Pons (tissue), 1 donor: ENCODE measurements at regions not wholly inside any gene's neighbourhood (a gene's known extent, or its start where the extent isn't known, plus 50 kb on each side); places are given as distances from the start of the nearest gene placed in this dataset.
A peak's percentile ranks its signal among the peaks of the same experiment; 100 is the strongest.

Source experiments
- DNase-seq: peaks from one replicate; pipeline ENCODE4 v3.0.0-alpha.2; 2016; ENCODE audit warnings: low spot score

- DNase-seq = no peak
Observed at GRCh38 chr18:25810736-25811135, 279.7 kb downstream of the SS18 start.

GRCh38 chr18:25805939-25806338 is 284.5 kb downstream of the SS18 start:
- no peak for DNase-seq

GRCh38 chr18:25805323-25805722 is 285.1 kb downstream of the SS18 start:
- DNase-seq = no peak

GRCh38 chr18:25799231-25799630 is 291.2 kb downstream of the SS18 start:
- no peak for DNase-seq

GRCh38 chr18:25798046-25798445 is 292.4 kb downstream of the SS18 start:
- DNase-seq = no peak

- DNase-seq = peak; percentile 12
Observed at GRCh38 chr18:25795213-25795612, 295.2 kb downstream of the SS18 start.

GRCh38 chr18:25787276-25787675 is 303.1 kb downstream of the SS18 start:
- DNase-seq = no peak

- DNase-seq = no peak
Observed at GRCh38 chr18:25786758-25787157, 303.7 kb downstream of the SS18 start.

GRCh38 chr18:25780105-25780504 is 310.3 kb downstream of the SS18 start:
- DNase-seq = no peak

GRCh38 chr18:25771796-25772195 is 318.6 kb downstream of the SS18 start:
- DNase-seq = no peak

- DNase-seq = no peak
Observed at GRCh38 chr18:25764777-25765176, 325.6 kb downstream of the SS18 start.

GRCh38 chr18:25759111-25759510 is 331.3 kb downstream of the SS18 start:
- no peak for DNase-seq

- DNase-seq = no peak
Observed at GRCh38 chr18:25743646-25744151, 346.7 kb downstream of the SS18 start.

- no peak for DNase-seq
Observed at GRCh38 chr18:25739376-25739775, 351.0 kb downstream of the SS18 start.

- peak; percentile 69 for DNase-seq
Observed at GRCh38 chr18:25737710-25738311, 352.6 kb downstream of the SS18 start.

- no peak for DNase-seq
Observed at GRCh38 chr18:25736516-25736915, 353.9 kb downstream of the SS18 start.

- DNase-seq = no peak
Observed at GRCh38 chr18:25735459-25735858, 355.0 kb downstream of the SS18 start.

GRCh38 chr18:25734336-25734735 is 356.1 kb downstream of the SS18 start:
- DNase-seq = no peak

- no peak for DNase-seq
Observed at GRCh38 chr18:25732862-25733261, 357.6 kb downstream of the SS18 start.

GRCh38 chr18:25729072-25729471 is 361.3 kb downstream of the SS18 start:
- no peak for DNase-seq

GRCh38 chr18:25727281-25727985 is 363.0 kb downstream of the SS18 start:
- no peak for DNase-seq

- no peak for DNase-seq
Observed at GRCh38 chr18:25726298-25726697, 364.1 kb downstream of the SS18 start.

- DNase-seq = no peak
Observed at GRCh38 chr18:25725501-25725900, 364.9 kb downstream of the SS18 start.

- no peak for DNase-seq
Observed at GRCh38 chr18:25724997-25725396, 365.4 kb downstream of the SS18 start.
